HCT116 (cell line): ENCODE measurements at regions not wholly inside any gene's neighbourhood (a gene's known extent, or its start where the extent isn't known, plus 50 kb on each side); places are given as distances from the start of the nearest gene placed in this dataset.
A peak's percentile ranks its signal among the peaks of the same experiment; 100 is the strongest.

Experiments used
- ATAC-seq: fragments of 200-7000 bp; cut with Tn5 transposase; 2 replicates; pipeline ENCODE4 v1.9.1; 2020; ENCODE audit warnings: mild to moderate bottlenecking, moderate library complexity
- BruUV-seq: library from RNA; stranded (reverse); fragments of 400-500 nt; replicated peaks from 2 replicates; lab custom pipeline; 2021; lab: Mats Ljungman, UMichigan
- CTCF ChIA-PET: fragments of 300-600 bp; sonication (Branson Sonifier 250); formaldehyde crosslinking; loops from one replicate; lab custom pipeline; 2021; ENCODE audit warnings: antibody characterized with exemption; lab: Charles Lee
- POLR2A ChIA-PET: fragments of 300-600, 350-600 bp; sonication (Branson Sonifier 250); formaldehyde crosslinking; loops from one replicate; lab custom pipeline; 2021; ENCODE audit warnings: antibody characterized with exemption; lab: Charles Lee
- RAD21 ChIA-PET, 2 experiments: fragments of 300-600 bp; sonication (Branson Sonifier 250); formaldehyde crosslinking; loops; one replicate each; lab custom pipeline; 2023; ENCODE audit warnings: low total read pairs in 2 of 2; ENCODE audit not compliant: uncharacterized antibody in 2 of 2, unreplicated experiment in 2 of 2, low non-redundant PET in 1 of 2; lab: Charles Lee
- DNase-seq: peaks from one replicate; pipeline ENCODE4 v3.0.0-alpha.2; 2010; ENCODE audit warnings: low read depth, low spot score
- H2AFZ ChIP-seq: fragments of 200-600 bp; shearing (Covaris generic), sonication (generic); 2 replicates; pipeline ENCODE4 v1.6.1; 2017; ENCODE audit warnings: low read depth, mixed run types, mixed read lengths, antibody characterized with exemption, low read length; ENCODE audit not compliant: poor library complexity, severe bottlenecking
- H3K27ac ChIP-seq: 2 replicates; pipeline ENCODE4 v1.5.1; 2012; ENCODE audit warnings: low read depth, low read length
- H3K27me3 ChIP-seq: fragments of 200-600 bp; sonication (generic); 2 replicates; pipeline ENCODE4 v1.6.1; 2016; ENCODE audit warnings: mixed run types, low read length, mixed read lengths; ENCODE audit not compliant: insufficient read depth
- H3K36me3 ChIP-seq, 2 experiments: fragments of 200-500 bp in 1 of 2; fragments of 200-600 bp in 1 of 2; sonication (Bioruptor generic) in 1 of 2; sonication (generic) in 1 of 2; 2 replicates each; pipeline versions ENCODE4 v1.5.1 to v1.6.1; 2014 to 2016; ENCODE audit warnings: low read length in 2 of 2, inconsistent platforms in 1 of 2, mixed read lengths in 1 of 2, mixed run types in 1 of 2; ENCODE audit not compliant: insufficient read depth in 2 of 2, control insufficient read depth in 1 of 2
- H3K4me1 ChIP-seq, 2 experiments: fragments of 200-600 bp in 1 of 2; sonication (generic) in 1 of 2; 2 replicates each; pipeline versions ENCODE4 v1.5.1 to v1.6.1; 2012 to 2017; ENCODE audit warnings: low read length in 2 of 2, inconsistent platforms in 1 of 2, mild to moderate bottlenecking in 1 of 2, mixed read lengths in 1 of 2, mixed run types in 1 of 2, moderate library complexity in 1 of 2; ENCODE audit not compliant: insufficient read depth in 2 of 2, control insufficient read depth in 1 of 2
- H3K4me2 ChIP-seq: fragments of 200-600 bp; sonication (generic); 2 replicates; pipeline ENCODE4 v1.6.1; 2017; ENCODE audit warnings: mixed run types, low read length, mixed read lengths
- H3K4me3 ChIP-seq, 2 experiments: fragments of 200-600 bp in 1 of 2; sonication (generic) in 1 of 2; replicated peaks in 1 of 2; 2 replicates each; pipeline ENCODE4 v1.5.1; 2011 to 2016; ENCODE audit warnings: low read length in 2 of 2, control low read depth in 1 of 2, low read depth in 1 of 2, mild to moderate bottlenecking in 1 of 2, mixed read lengths in 1 of 2, mixed run types in 1 of 2
- H3K79me2 ChIP-seq: fragments of 200-600 bp; sonication (generic); 2 replicates; pipeline ENCODE4 v1.6.1; 2017; ENCODE audit warnings: mild to moderate bottlenecking, mixed run types, low read length, moderate library complexity, mixed read lengths; ENCODE audit not compliant: insufficient read depth
- H3K9ac ChIP-seq: fragments of 200-600 bp; sonication (generic); 2 replicates; pipeline ENCODE4 v1.6.1; 2016; ENCODE audit warnings: low read length, mixed read lengths
- H3K9me2 ChIP-seq: fragments of 200-600 bp; sonication (generic), shearing (Covaris generic); 2 replicates; pipeline ENCODE4 v1.6.1; 2017; ENCODE audit warnings: mixed run types, mild to moderate bottlenecking, moderate library complexity; ENCODE audit not compliant: insufficient read depth
- H3K9me3 ChIP-seq, 2 experiments: fragments of 200-500 bp in 1 of 2; fragments of 200-600 bp in 1 of 2; sonication (Bioruptor generic) in 1 of 2; sonication (generic) in 1 of 2; 2 replicates each; pipeline ENCODE4 v1.6.1; 2014 to 2017; ENCODE audit warnings: low read length in 2 of 2, mixed read lengths in 2 of 2, inconsistent platforms in 1 of 2, low read depth in 1 of 2, mild to moderate bottlenecking in 1 of 2, mixed run types in 1 of 2, moderate library complexity in 1 of 2; ENCODE audit not compliant: control insufficient read depth in 1 of 2, insufficient read depth in 1 of 2
- H4K20me1 ChIP-seq: fragments of 200-600 bp; sonication (generic), shearing (Covaris generic); 2 replicates; pipeline ENCODE4 v1.6.1; 2017; ENCODE audit warnings: mixed run types, mild to moderate bottlenecking, moderate library complexity; ENCODE audit not compliant: insufficient read depth
- EGR1 ChIP-seq: IDR thresholded peaks from 2 replicates; pipeline ENCODE4 v1.6.1; 2012; ENCODE audit warnings: low read depth
- EZH2 ChIP-seq: fragments of 200-600 bp; sonication (generic); IDR thresholded peaks from 2 replicates; pipeline ENCODE4 v1.6.1; 2017; ENCODE audit warnings: antibody characterized with exemption, mixed run types
- FOSL1 ChIP-seq: IDR thresholded peaks from 2 replicates; pipeline ENCODE4 v1.6.1; 2012; ENCODE audit warnings: low read depth
- RAD21 ChIP-seq: IDR thresholded peaks from 2 replicates; pipeline ENCODE4 v1.6.1; 2012; ENCODE audit warnings: low read depth, mild to moderate bottlenecking
- SP1 ChIP-seq: IDR thresholded peaks from 2 replicates; pipeline ENCODE4 v1.6.1; 2012; ENCODE audit warnings: low read depth
- ZNF274 ChIP-seq: fragments of 200-500 bp; sonication (Bioruptor generic); IDR thresholded peaks from 2 replicates; pipeline ENCODE4 v1.6.1; 2014; ENCODE audit warnings: mild to moderate bottlenecking, low read depth, low read length, inconsistent platforms
- intact Hi-C: fragments of 100-400 bp; cut with micrococcal nuclease; formaldehyde crosslinking; loops from 2 replicates; pipeline ENCODE4 v1.10.0; 2022
- TF ChIP-seq, protein P1 (sequence below), 3 experiments: fragments of 200-600 bp in 1 of 3; sonication (generic) in 1 of 3; IDR thresholded peaks in 2 of 3; conservative IDR thresholded peaks in 1 of 3; 2 replicates each; pipeline ENCODE4 v1.5.1; 2012 to 2017; ENCODE audit warnings: low read depth in 2 of 3, low read length in 2 of 3, antibody characterized with exemption in 1 of 3, borderline replicate concordance in 1 of 3, control low read depth in 1 of 3, mild to moderate bottlenecking in 1 of 3, mixed read lengths in 1 of 3, mixed run types in 1 of 3, moderate library complexity in 1 of 3; ENCODE audit not compliant: insufficient read depth in 1 of 3

DNA sequence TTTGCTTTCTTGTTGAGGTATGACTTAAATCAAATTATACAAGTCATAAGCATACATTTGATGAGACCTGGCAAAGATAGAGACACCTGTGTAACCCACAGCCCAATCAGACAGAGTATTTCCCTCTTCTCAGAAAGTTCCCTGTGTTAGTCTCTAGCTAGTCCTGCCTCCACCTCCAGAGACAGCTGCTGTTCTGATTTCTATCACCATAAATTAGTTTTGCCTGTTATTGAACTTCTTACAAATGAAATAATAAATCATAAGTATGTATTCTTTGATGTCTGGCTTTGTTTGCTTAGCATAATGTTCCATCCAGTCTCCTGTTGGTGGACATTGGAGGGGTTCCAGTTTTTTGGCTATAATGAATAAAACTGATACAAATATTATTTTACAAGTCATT is 194.5 kb downstream of the ICE1 start:
- no peaks in the 10 kb centered on the region for H4K20me1 ChIP-seq
- BruUV-seq, result no TSS peak
- POLR2A ChIA-PET, result no interaction called here

DNA sequence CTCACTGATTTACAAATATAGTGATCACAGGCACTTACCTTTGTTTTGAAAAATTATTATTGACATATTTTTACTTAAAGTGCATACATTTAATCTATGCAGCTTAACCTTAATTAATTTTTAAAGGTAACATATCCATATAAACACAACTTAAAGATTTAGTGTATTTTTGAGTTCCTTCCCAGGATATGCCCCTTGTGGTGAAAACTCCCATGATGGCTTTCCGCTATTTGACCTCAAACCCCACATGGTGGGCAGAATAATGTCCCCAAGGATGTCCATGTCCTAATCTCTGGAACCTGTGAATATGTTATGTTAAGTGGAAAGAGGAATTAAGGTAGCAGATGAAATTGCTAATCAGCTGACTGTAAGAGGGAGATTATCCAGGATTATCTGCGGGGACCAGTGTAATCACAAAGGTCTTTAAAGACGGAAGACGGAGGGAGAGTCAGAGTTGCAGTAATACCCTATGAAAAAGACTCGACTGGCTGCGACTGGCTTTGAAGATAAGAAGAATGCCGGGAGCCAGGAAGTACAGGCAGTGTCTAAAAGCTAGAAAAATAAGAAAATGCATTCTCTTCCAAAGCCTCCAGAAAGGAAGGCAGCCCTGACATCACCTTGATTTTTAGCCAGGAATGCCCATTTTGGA is 193.9 kb downstream of the ICE1 start:
- H3K27me3 ChIP-seq, result peaks cover 14% of the 10 kb centered on the region; the same call in 1 of the 2 replicates

More for the DNA sequence above, 194.5 kb downstream of the ICE1 start:
- RAD21 ChIA-PET, result no interaction called here
- Histone ChIP-seq H3K9ac (no peak overlapping the region), H3K4me1 (no peaks in the 10 kb centered on the region), H3K27ac (no peak overlapping the region), H3K9me2 (no peaks in the 10 kb centered on the region), H3K4me2 (no peak overlapping the region), H3K79me2 (no peaks in the 10 kb centered on the region), H3K36me3 (no peaks in the 10 kb centered on the region), H3K4me3 (no peak overlapping the region), H3K27me3 (peaks cover 14% of the 10 kb centered on the region; the same call in 1 of the 2 replicates), H3K9me3 (no peaks in the 10 kb centered on the region), H2AFZ (no peak overlapping the region)
- no peak for ATAC-seq
- CTCF ChIA-PET, result interaction anchor here (1.5 kb wide), 1 partner anchor 19 kb away, joined by 4 read pairs; no protein-coding TSS in a partner anchor
- intact Hi-C loops, result no loop called here
- no peak for DNase-seq
- no peak for TF ChIP-seq EZH2
- TF ChIP-seq, all 23 proteins: peak for 0

More for the DNA sequence above, 193.9 kb downstream of the ICE1 start:
- BruUV-seq, result no TSS peak
- intact Hi-C loops, result no loop called here
- Histone ChIP-seq H3K9me3 (no peaks in the 10 kb centered on the region), H3K9ac (no peak overlapping the region), H3K4me2 (no peak overlapping the region), H3K4me3 (no peak overlapping the region), H3K79me2 (no peaks in the 10 kb centered on the region), H2AFZ (no peak overlapping the region), H3K27ac (no peak overlapping the region), H3K9me2 (no peaks in the 10 kb centered on the region), H3K36me3 (no peaks in the 10 kb centered on the region)
- no peak for ATAC-seq
- POLR2A ChIA-PET, result no interaction called here
- CTCF ChIA-PET, result interaction anchor here (1.5 kb wide), 1 partner anchor 18 kb away, joined by 4 read pairs; no protein-coding TSS in a partner anchor
- no peak for TF ChIP-seq EGR1
- TF ChIP-seq, protein P1, sequence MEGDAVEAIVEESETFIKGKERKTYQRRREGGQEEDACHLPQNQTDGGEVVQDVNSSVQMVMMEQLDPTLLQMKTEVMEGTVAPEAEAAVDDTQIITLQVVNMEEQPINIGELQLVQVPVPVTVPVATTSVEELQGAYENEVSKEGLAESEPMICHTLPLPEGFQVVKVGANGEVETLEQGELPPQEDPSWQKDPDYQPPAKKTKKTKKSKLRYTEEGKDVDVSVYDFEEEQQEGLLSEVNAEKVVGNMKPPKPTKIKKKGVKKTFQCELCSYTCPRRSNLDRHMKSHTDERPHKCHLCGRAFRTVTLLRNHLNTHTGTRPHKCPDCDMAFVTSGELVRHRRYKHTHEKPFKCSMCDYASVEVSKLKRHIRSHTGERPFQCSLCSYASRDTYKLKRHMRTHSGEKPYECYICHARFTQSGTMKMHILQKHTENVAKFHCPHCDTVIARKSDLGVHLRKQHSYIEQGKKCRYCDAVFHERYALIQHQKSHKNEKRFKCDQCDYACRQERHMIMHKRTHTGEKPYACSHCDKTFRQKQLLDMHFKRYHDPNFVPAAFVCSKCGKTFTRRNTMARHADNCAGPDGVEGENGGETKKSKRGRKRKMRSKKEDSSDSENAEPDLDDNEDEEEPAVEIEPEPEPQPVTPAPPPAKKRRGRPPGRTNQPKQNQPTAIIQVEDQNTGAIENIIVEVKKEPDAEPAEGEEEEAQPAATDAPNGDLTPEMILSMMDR (IDR thresholded peaks at IDR 0.05 in 2 of 3, conservative IDR thresholded peaks at IDR 0.05 in 1 of 3; ENCODE audit: borderline replicate concordance in 1 of 3, insufficient read depth in 1 of 3, low read depth in 2 of 3, low read length in 2 of 3), result peak in 2 of 3 experiments; percentile 11 to 20; a peak in 1 of 6 replicates
- TF ChIP-seq ZNF274, result no peak
- TF ChIP-seq EZH2, result no peak
- no peak for TF ChIP-seq SP1
- no peak for TF ChIP-seq RAD21
- TF ChIP-seq FOSL1, result no peak
- TF ChIP-seq, all 23 proteins: peak for 1
- no peaks in the 10 kb centered on the region for H3K4me1 ChIP-seq
- no peaks in the 10 kb centered on the region for H4K20me1 ChIP-seq
- RAD21 ChIA-PET, result no interaction called here
- no peak for DNase-seq
